Endothelial cell of umbilical vein (primary cell): ENCODE measurements at regions not wholly inside any gene's neighbourhood (a gene's known extent, or its start where the extent isn't known, plus 50 kb on each side); places are given as distances from the start of the nearest gene placed in this dataset.

Source experiments
- BruUV-seq: library from RNA; stranded (reverse); fragments of 400-500 nt; replicated peaks from 2 replicates; lab custom pipeline; 2021; lab: Mats Ljungman, UMichigan
- CTCF ChIA-PET: fragments of 300-600, 350-600 bp; sonication (Branson Sonifier 250); formaldehyde crosslinking; loops from one replicate; lab custom pipeline; 2021; ENCODE audit warnings: antibody characterized with exemption, inconsistent platforms; lab: Charles Lee
- POLR2A ChIA-PET: fragments of 300-600, 350-600 bp; sonication (Branson Sonifier 250); formaldehyde crosslinking; loops from one replicate; lab custom pipeline; 2021; ENCODE audit warnings: antibody characterized with exemption, inconsistent platforms; lab: Charles Lee
- DNase-seq: peaks from one replicate; pipeline ENCODE4 v3.0.0-alpha.2; 2011; ENCODE audit warnings: low read depth, low spot score
- FAIRE-seq: peaks from 2 replicates; lab custom pipeline; 2011; peaks lifted over from hg19 to GRCh38; lab: Jason Lieb, UNC
- H2AFZ ChIP-seq: 2 replicates; pipeline ENCODE4 v1.6.0; 2012; ENCODE audit warnings: low read depth, low read length, control low read depth, inconsistent platforms
- H3K27ac ChIP-seq: 2 replicates; pipeline ENCODE4 v1.5.1; 2011; ENCODE audit warnings: low read depth, mild to moderate bottlenecking, control low read depth, low read length, moderate library complexity; ENCODE audit not compliant: insufficient read depth
- H3K27me3 ChIP-seq, 2 experiments: 2 replicates each; pipeline versions ENCODE4 v1.6.0 to v1.6.1; 2011; ENCODE audit warnings: low read length in 2 of 2, mixed read lengths in 1 of 2; ENCODE audit not compliant: control insufficient read depth in 2 of 2, insufficient read depth in 2 of 2
- H3K36me3 ChIP-seq, 2 experiments: 2 replicates in 1 of 2; 3 replicates in 1 of 2; pipeline ENCODE4 v1.5.1; 2011; ENCODE audit warnings: low read length in 2 of 2, mild to moderate bottlenecking in 1 of 2, moderate library complexity in 1 of 2; ENCODE audit not compliant: control insufficient read depth in 2 of 2, insufficient read depth in 2 of 2; ENCODE audit errors: extremely low read depth in 1 of 2
- H3K4me1 ChIP-seq: 3 replicates; pipeline ENCODE4 v1.5.1; 2011; ENCODE audit warnings: mild to moderate bottlenecking, low read length; ENCODE audit not compliant: control insufficient read depth, insufficient read depth; ENCODE audit errors: extremely low read depth
- H3K4me2 ChIP-seq: 2 replicates; pipeline ENCODE4 v1.6.1; 2011; ENCODE audit warnings: low read length, control low read depth, mixed read lengths; ENCODE audit not compliant: insufficient read depth
- H3K4me3 ChIP-seq, 3 experiments: fragments of 200-600 bp in 1 of 3; sonication (generic), shearing (Covaris generic) in 1 of 3; replicated peaks in 1 of 3; 2 replicates each; pipeline ENCODE4 v1.5.1; 2011 to 2016; ENCODE audit warnings: control low read depth in 3 of 3, low read length in 3 of 3, mild to moderate bottlenecking in 2 of 3, inconsistent platforms in 1 of 3, low read depth in 1 of 3, moderate library complexity in 1 of 3; ENCODE audit not compliant: insufficient read depth in 1 of 3
- H3K79me2 ChIP-seq: 2 replicates; pipeline ENCODE4 v1.6.0; 2012; ENCODE audit warnings: low read length, inconsistent platforms; ENCODE audit not compliant: control insufficient read depth, insufficient read depth
- H3K9ac ChIP-seq: replicated peaks from 2 replicates; pipeline ENCODE3; 2011; ENCODE audit warnings: low read length, control low read depth; ENCODE audit not compliant: insufficient read depth; ENCODE audit errors: extremely low read depth
- H3K9me1 ChIP-seq: replicated peaks from 3 replicates; pipeline ENCODE4 v1.6.0; 2011; ENCODE audit warnings: mild to moderate bottlenecking, low read length; ENCODE audit not compliant: control insufficient read depth, insufficient read depth; ENCODE audit errors: extremely low read depth
- H3K9me3 ChIP-seq: replicated peaks from 2 replicates; pipeline ENCODE4 v1.5.1; 2012; ENCODE audit warnings: low read length, inconsistent platforms; ENCODE audit not compliant: control insufficient read depth, insufficient read depth
- H4K20me1 ChIP-seq: replicated peaks from 2 replicates; pipeline ENCODE3; 2011; ENCODE audit warnings: mild to moderate bottlenecking, low read length; ENCODE audit not compliant: control insufficient read depth, insufficient read depth; ENCODE audit errors: extremely low read depth
- EZH2 ChIP-seq: IDR thresholded peaks from 2 replicates; pipeline ENCODE4 v1.6.1; 2012; ENCODE audit warnings: borderline replicate concordance, low read depth, mild to moderate bottlenecking, moderate library complexity, low read length, inconsistent platforms; ENCODE audit not compliant: severe bottlenecking
- FOS ChIP-seq: IDR thresholded peaks from 2 replicates; pipeline ENCODE4 v1.6.1; 2011; ENCODE audit warnings: mild to moderate bottlenecking, low read length, moderate library complexity, borderline replicate concordance; ENCODE audit not compliant: insufficient read depth
- GATA2 ChIP-seq: IDR thresholded peaks from 2 replicates; pipeline ENCODE4 v1.7.0; 2011; ENCODE audit warnings: low read depth, mild to moderate bottlenecking, moderate library complexity, mixed read lengths, low read length; ENCODE audit not compliant: insufficient read length, insufficient read depth
- JUN ChIP-seq: IDR thresholded peaks from 2 replicates; pipeline ENCODE4 v1.6.1; 2011; ENCODE audit warnings: borderline replicate concordance, low read depth; ENCODE audit not compliant: insufficient read length, insufficient read depth
- MYC ChIP-seq: IDR thresholded peaks from one replicate; pipeline ENCODE4 v1.6.1; 2011; ENCODE audit warnings: mild to moderate bottlenecking, low read depth, low read length
- POLR2A ChIP-seq: IDR thresholded peaks from 2 replicates; pipeline ENCODE4 v1.6.1; 2012; ENCODE audit warnings: low read depth, mild to moderate bottlenecking, control low read depth, low read length
- POLR2AphosphoS5 ChIP-seq: IDR thresholded peaks from 2 replicates; pipeline ENCODE4 v1.6.1; 2012; ENCODE audit warnings: low read depth, mild to moderate bottlenecking, control low read depth, low read length, moderate library complexity; ENCODE audit not compliant: insufficient read depth
- dilution Hi-C: fragments of 300-500 bp; cut with MboI; formaldehyde crosslinking; loops from one replicate; pipeline ENCODE4 v1.15.0; 2019; ENCODE audit warnings: low sequenced_read_pairs; ENCODE audit not compliant: extremely low pct_ligation_motif_present
- intact Hi-C: fragments of 100-400 bp; cut with micrococcal nuclease; formaldehyde crosslinking; loops from one replicate; pipeline ENCODE4 v1.10.0; 2022
- TF ChIP-seq, protein P1 (sequence below), 2 donors: IDR thresholded peaks; 1 replicate in 1 of 2; 2 replicates in 1 of 2; pipeline ENCODE4 v1.5.1; 2011; ENCODE audit warnings: low read length in 2 of 2, mild to moderate bottlenecking in 2 of 2, moderate library complexity in 2 of 2, control low read depth in 1 of 2, inconsistent platforms in 1 of 2, low read depth in 1 of 2; ENCODE audit not compliant: insufficient read depth in 1 of 2; ENCODE audit errors: extremely low read depth in 1 of 2
- TF ChIP-seq, protein P2 (sequence below): IDR thresholded peaks from 2 replicates; pipeline ENCODE4 v1.6.1; 2011; ENCODE audit not compliant: insufficient read depth, insufficient read length

DNA sequence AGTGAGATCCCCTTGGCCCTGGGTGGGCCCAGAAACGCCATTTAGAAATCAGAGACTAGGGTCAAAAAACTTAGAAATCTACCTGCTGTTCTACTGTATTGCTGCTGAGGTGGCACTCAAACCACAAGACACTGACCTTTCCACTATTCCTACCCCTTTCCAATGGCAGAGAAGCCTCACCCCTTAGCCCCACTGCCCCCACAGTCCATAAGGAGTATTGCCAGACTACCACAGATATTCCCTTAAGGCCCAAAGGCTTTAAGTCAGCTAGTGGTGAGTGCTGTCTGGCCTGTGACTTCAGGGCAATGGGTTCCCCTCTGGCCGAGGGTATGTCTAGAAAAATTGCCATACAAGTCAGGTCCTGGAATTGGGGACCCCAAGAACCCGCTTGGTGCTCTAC lies 656.1 kb downstream of the COL12A1 start:
- Histone ChIP-seq H3K27ac (no peak overlapping the region), H3K79me2 (no peaks in the 10 kb centered on the region), H3K4me2 (no peak overlapping the region), H3K9ac (no peak overlapping the region), H3K36me3 (no peaks in the 10 kb centered on the region), H3K4me3 (no peak overlapping the region), H2AFZ (no peak overlapping the region), H3K9me1 (no peaks in the 10 kb centered on the region), H3K4me1 (no peaks in the 10 kb centered on the region), H3K27me3 (no peaks in the 10 kb centered on the region), H3K9me3 (no peaks in the 10 kb centered on the region), H4K20me1 (no peaks in the 10 kb centered on the region)
- DNase-seq, result no peak
- POLR2A ChIA-PET, result no interaction called here
- no TSS peak for BruUV-seq
- intact Hi-C loops (no loop called here), dilution Hi-C loops (no loop called here)
- CTCF ChIA-PET, result no interaction called here
- TF ChIP-seq FOS (no peak), POLR2AphosphoS5 (no peak), JUN (no peak), MYC (no peak), EZH2 (no peak), POLR2A (no peak), GATA2 (no peak)
- TF ChIP-seq, protein P1, sequence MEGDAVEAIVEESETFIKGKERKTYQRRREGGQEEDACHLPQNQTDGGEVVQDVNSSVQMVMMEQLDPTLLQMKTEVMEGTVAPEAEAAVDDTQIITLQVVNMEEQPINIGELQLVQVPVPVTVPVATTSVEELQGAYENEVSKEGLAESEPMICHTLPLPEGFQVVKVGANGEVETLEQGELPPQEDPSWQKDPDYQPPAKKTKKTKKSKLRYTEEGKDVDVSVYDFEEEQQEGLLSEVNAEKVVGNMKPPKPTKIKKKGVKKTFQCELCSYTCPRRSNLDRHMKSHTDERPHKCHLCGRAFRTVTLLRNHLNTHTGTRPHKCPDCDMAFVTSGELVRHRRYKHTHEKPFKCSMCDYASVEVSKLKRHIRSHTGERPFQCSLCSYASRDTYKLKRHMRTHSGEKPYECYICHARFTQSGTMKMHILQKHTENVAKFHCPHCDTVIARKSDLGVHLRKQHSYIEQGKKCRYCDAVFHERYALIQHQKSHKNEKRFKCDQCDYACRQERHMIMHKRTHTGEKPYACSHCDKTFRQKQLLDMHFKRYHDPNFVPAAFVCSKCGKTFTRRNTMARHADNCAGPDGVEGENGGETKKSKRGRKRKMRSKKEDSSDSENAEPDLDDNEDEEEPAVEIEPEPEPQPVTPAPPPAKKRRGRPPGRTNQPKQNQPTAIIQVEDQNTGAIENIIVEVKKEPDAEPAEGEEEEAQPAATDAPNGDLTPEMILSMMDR (IDR thresholded peaks at IDR 0.05; ENCODE audit: extremely low read depth in 1 of 2, insufficient read depth in 1 of 2, low read depth in 1 of 2, low read length in 2 of 2), result no peak
- TF ChIP-seq, protein P2, sequence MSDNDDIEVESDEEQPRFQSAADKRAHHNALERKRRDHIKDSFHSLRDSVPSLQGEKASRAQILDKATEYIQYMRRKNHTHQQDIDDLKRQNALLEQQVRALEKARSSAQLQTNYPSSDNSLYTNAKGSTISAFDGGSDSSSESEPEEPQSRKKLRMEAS, result no peak
- FAIRE-seq, result no peak
